Muscle layer of colon (tissue), 2 donors: ENCODE measurements at regions not wholly inside any gene's neighbourhood (a gene's known extent, or its start where the extent isn't known, plus 50 kb on each side); places are given as distances from the start of the nearest gene placed in this dataset.
"Not testable (repeated sequence)": the region's sequence is repeated elsewhere in the genome, so short reads cannot be mapped to it uniquely, and the experiment has no call there.

Experiments used
- H3K27ac ChIP-seq: one replicate; pipeline ENCODE4 v1.7.0; 2013; ENCODE audit warnings: low read depth, mild to moderate bottlenecking, low read length, moderate library complexity
- H3K27me3 ChIP-seq, 2 donors: one replicate each; pipeline ENCODE4 v1.7.0; 2013; ENCODE audit warnings: low read length in 2 of 2, mild to moderate bottlenecking in 2 of 2; ENCODE audit not compliant: insufficient read depth in 2 of 2, control insufficient read depth in 1 of 2
- H3K36me3 ChIP-seq: one replicate; pipeline ENCODE4 v1.7.0; 2013; ENCODE audit warnings: mild to moderate bottlenecking, low read length; ENCODE audit not compliant: insufficient read depth
- H3K4me1 ChIP-seq: one replicate; pipeline ENCODE4 v1.7.0; 2013; ENCODE audit warnings: mild to moderate bottlenecking, low read length; ENCODE audit not compliant: insufficient read depth
- H3K4me3 ChIP-seq, 2 donors: one replicate each; pipeline ENCODE4 v1.7.0; 2013; ENCODE audit warnings: low read length in 2 of 2, low read depth in 1 of 2, mild to moderate bottlenecking in 1 of 2, moderate library complexity in 1 of 2
- H3K9ac ChIP-seq: one replicate; pipeline ENCODE4 v1.7.0; 2013; ENCODE audit warnings: low read length
- H3K9me3 ChIP-seq: one replicate; pipeline ENCODE4 v1.7.0; 2013; ENCODE audit warnings: mild to moderate bottlenecking, low read length
- donor health status: abdominal sarcoma.
- donor health status: Adenocarcinoma of cecum.

DNA sequence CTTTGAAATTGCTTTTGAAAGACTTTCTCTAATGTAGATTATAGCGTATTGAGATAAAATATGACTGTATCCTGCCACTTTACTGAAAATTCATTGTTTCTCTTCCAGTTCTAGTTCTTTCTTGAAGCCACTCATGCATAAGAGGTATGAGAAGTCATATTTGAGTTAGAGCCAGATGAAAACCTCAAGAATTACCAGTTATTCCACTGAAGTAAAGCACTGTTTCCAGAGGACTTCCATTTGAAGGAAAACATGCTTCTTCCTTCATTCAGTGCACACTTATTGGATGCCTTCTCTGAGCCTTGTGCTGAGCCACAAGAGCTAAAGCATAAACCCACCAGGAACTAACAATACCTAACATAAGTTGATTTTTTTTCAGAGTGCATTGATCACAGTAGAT, 513.4 kb downstream of the ZNF385D start:
- H3K4me1 ChIP-seq: no peaks in the 10 kb centered on the region
- H3K36me3 ChIP-seq: no peaks in the 10 kb centered on the region
- H3K27me3 ChIP-seq: no peaks in the 10 kb centered on the region
- H3K27ac ChIP-seq: no peak overlapping the region
- H3K4me3 ChIP-seq: no peak overlapping the region
- no peak overlapping the region for H3K9ac ChIP-seq
- H3K9me3 ChIP-seq: no peaks in the 10 kb centered on the region

- H3K36me3 ChIP-seq: no peaks in the 10 kb centered on the region
- H3K9me3 ChIP-seq: no peaks in the 10 kb centered on the region
- H3K4me1 ChIP-seq: no peaks in the 10 kb centered on the region
- no peak overlapping the region for H3K9ac ChIP-seq
- H3K27ac ChIP-seq: no peak overlapping the region
- no peaks in the 10 kb centered on the region for H3K27me3 ChIP-seq
- H3K4me3 ChIP-seq: no peak overlapping the region
Measured at GRCh38 chr3:21235491-21235890, 515.5 kb downstream of the ZNF385D start.

DNA sequence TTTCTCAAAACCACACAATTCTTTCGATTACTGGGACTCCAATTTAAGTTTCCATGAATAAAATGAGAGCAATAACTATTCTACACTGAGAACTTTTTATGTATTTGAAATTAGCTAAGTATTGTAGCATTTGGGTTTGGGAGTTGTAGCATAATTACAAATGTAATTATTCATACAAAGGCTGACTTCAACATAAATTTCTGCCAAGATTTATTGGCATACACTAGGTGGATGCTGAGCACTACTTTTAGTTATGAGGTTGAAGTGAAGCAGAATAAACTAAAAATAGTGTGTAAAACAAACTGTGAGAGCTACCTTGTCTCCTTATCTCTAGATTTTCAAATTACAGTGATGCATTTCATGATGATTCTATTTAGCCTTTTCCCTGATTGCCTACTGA, 516.1 kb downstream of the ZNF385D start:
- H3K27ac ChIP-seq: no peak overlapping the region
- no peak overlapping the region for H3K9ac ChIP-seq
- H3K27me3 ChIP-seq: no peaks in the 10 kb centered on the region
- no peaks in the 10 kb centered on the region for H3K4me1 ChIP-seq
- H3K36me3 ChIP-seq: no peaks in the 10 kb centered on the region
- no peaks in the 10 kb centered on the region for H3K9me3 ChIP-seq
- H3K4me3 ChIP-seq: no peak overlapping the region

- no peak overlapping the region for H3K4me3 ChIP-seq
- no peaks in the 10 kb centered on the region for H3K36me3 ChIP-seq
- no peaks in the 10 kb centered on the region for H3K27me3 ChIP-seq
- H3K27ac ChIP-seq: no peak overlapping the region
- H3K9me3 ChIP-seq: no peaks in the 10 kb centered on the region
- H3K4me1 ChIP-seq: no peaks in the 10 kb centered on the region
- no peak overlapping the region for H3K9ac ChIP-seq
Measured at GRCh38 chr3:21229426-21230135, 521.4 kb downstream of the ZNF385D start.

GRCh38 chr3:21226086-21226485, 524.9 kb downstream of the ZNF385D start:
- no peaks in the 10 kb centered on the region for H3K36me3 ChIP-seq
- H3K27me3 ChIP-seq: no peaks in the 10 kb centered on the region
- H3K9me3 ChIP-seq: no peaks in the 10 kb centered on the region
- H3K27ac ChIP-seq: no peak overlapping the region
- H3K4me1 ChIP-seq: no peaks in the 10 kb centered on the region
- H3K9ac ChIP-seq: no peak overlapping the region
- H3K4me3 ChIP-seq: no peak overlapping the region

DNA sequence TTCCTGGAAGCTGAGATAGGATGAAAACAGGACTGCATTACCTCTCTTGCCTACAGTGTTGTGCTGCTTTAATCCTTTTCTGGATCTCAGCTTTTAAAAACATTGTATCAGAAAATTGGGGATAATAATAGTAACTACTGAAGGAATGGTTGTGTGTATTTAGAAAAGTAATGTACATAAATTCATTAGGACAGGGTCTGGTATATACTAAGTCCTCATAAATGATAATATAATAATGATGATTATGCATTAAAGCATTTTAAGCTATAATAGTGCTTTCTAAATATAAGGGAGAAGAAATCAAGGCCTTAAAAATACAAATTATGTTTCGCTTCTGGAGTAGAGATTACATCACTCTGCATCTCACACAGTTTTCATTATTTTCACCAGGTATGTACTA, 530.1 kb downstream of the ZNF385D start:
- no peaks in the 10 kb centered on the region for H3K9me3 ChIP-seq
- H3K9ac ChIP-seq: no peak overlapping the region
- no peaks in the 10 kb centered on the region for H3K4me1 ChIP-seq
- no peaks in the 10 kb centered on the region for H3K36me3 ChIP-seq
- H3K27ac ChIP-seq: no peak overlapping the region
- H3K27me3 ChIP-seq: no peaks in the 10 kb centered on the region
- H3K4me3 ChIP-seq: no peak overlapping the region

DNA sequence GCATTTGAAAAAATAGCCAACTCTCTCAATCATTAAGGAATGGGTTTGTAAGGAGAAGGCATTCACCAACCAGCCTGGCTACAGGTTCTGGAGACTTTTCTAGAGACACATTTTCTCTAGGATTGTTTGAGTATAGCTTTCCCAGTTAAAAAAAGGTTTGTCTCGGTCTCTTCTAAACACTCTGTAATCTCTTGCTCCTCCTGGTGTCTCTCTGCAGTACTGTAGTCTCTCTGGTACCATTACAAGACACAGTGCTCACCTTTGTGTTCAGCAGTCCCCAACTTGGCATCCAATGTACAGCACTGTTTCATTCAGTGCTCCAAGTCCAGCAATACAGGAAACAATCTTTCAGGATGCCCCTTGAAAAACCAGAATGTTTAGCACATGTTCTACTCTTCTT, 534.4 kb downstream of the ZNF385D start:
- H3K4me3 ChIP-seq: no peak overlapping the region

GRCh38 chr3:21204122-21204521, 546.9 kb downstream of the ZNF385D start:
- H3K27ac ChIP-seq, H3K9me3 ChIP-seq, H3K4me1 ChIP-seq, H3K27me3 ChIP-seq, H3K36me3 ChIP-seq, H3K9ac ChIP-seq, H3K4me3 ChIP-seq: not testable (repeated sequence)

More for the DNA sequence above, 534.4 kb downstream of the ZNF385D start:
- Histone ChIP-seq H3K27me3 (no peaks in the 10 kb centered on the region), H3K4me1 (no peaks in the 10 kb centered on the region), H3K27ac (no peak overlapping the region), H3K9ac (no peak overlapping the region), H3K9me3 (no peaks in the 10 kb centered on the region), H3K36me3 (no peaks in the 10 kb centered on the region)

GRCh38 chr3:21195203-21195602, 555.8 kb downstream of the ZNF385D start:
- no peak overlapping the region for H3K27ac ChIP-seq

DNA sequence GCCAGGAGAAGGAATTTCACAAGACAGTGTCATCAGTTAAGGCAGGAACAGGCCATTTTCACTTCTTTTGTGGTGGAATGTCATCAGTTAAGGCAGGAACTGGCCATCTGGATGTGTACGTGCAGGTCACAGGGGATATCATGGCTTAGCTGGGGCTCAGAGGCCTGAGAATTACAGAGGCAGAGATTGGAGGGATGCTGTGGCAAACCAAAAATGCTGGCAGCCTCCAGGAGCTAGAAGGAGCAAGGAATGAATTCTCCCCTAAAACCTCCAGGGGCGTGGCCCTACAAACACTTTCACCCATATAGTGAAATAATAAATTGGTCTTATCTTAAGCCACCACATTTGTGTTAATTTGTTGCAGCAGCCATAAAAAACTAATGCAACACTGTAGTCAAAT, 557.0 kb downstream of the ZNF385D start:
- H3K27ac ChIP-seq, H3K4me1 ChIP-seq, H3K36me3 ChIP-seq, H3K9ac ChIP-seq, H3K4me3 ChIP-seq, H3K27me3 ChIP-seq, H3K9me3 ChIP-seq: not testable (repeated sequence)

More at GRCh38 chr3:21195203-21195602, 555.8 kb downstream of the ZNF385D start:
- no peaks in the 10 kb centered on the region for H3K27me3 ChIP-seq
- no peaks in the 10 kb centered on the region for H3K36me3 ChIP-seq
- H3K9ac ChIP-seq: no peak overlapping the region
- H3K9me3 ChIP-seq: no peaks in the 10 kb centered on the region
- H3K4me1 ChIP-seq: no peaks in the 10 kb centered on the region
- H3K4me3 ChIP-seq: no peak overlapping the region

GRCh38 chr3:21188459-21188858, 562.6 kb downstream of the ZNF385D start:
- Histone ChIP-seq H3K36me3 (no peaks in the 10 kb centered on the region), H3K27ac (no peak overlapping the region), H3K27me3 (no peaks in the 10 kb centered on the region), H3K9me3 (no peaks in the 10 kb centered on the region), H3K4me3 (no peak overlapping the region), H3K4me1 (no peaks in the 10 kb centered on the region), H3K9ac (no peak overlapping the region)

GRCh38 chr3:21185816-21186314, 565.1 kb downstream of the ZNF385D start:
- no peaks in the 10 kb centered on the region for H3K4me1 ChIP-seq
- no peak overlapping the region for H3K9ac ChIP-seq
- H3K27me3 ChIP-seq: no peaks in the 10 kb centered on the region
- no peak overlapping the region for H3K27ac ChIP-seq
- no peaks in the 10 kb centered on the region for H3K36me3 ChIP-seq
- no peaks in the 10 kb centered on the region for H3K9me3 ChIP-seq
- H3K4me3 ChIP-seq: no peak overlapping the region
